HEK293T (cell line): ENCODE measurements at regions not wholly inside any gene's neighbourhood (a gene's known extent, or its start where the extent isn't known, plus 50 kb on each side); places are given as distances from the start of the nearest gene placed in this dataset.

ENCODE experiments used
- BHLHE40 ChIP-seq: fragments of 450-650 bp; IDR thresholded peaks from 2 replicates; pipeline ENCODE4 v1.6.1; 2016; ENCODE audit warnings: mild to moderate bottlenecking, moderate library complexity, borderline replicate concordance
- TF ChIP-seq, protein P1 (sequence below): fragments of 450-650 bp; IDR thresholded peaks from 2 replicates; pipeline ENCODE4 v1.6.1; 2016

DNA sequence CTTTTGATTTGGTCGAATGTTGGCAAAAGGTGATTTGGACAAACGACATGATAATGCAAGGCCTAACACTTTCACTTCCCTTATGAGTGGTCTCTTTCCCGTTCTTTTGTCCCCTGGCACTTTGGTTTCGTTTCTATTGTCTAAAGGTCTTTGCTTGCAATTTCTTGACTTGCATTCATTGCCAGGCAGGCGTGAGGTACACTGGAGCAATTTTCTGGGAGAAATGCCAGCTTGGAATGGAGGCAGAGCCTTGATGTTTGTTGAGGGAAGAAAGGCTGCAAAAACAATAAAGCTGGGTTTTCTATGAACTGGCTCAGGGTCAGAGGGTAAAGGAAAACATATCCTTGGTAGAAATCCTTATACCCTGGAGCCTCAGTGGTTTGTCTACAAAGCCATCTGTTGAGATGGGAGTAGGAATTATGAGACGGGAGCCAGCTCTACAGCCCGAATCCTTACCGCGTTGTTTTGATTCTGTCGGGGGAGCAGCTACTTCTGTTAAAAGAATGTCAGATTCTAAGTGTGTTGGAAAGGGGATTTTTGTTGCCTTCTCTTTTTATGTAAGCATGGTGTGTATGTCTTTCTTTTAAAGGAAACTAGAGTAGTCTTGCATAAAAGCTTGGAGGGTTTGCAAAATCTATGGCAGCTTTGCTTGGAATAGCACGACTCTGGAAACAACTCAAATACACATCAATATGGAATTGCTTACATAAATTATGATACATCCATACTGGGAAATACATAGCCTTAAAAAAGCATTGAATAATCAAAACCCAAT is 158.9 kb downstream of the RMI1 start:
- TF ChIP-seq BHLHE40: no peak
- TF ChIP-seq, protein P1, sequence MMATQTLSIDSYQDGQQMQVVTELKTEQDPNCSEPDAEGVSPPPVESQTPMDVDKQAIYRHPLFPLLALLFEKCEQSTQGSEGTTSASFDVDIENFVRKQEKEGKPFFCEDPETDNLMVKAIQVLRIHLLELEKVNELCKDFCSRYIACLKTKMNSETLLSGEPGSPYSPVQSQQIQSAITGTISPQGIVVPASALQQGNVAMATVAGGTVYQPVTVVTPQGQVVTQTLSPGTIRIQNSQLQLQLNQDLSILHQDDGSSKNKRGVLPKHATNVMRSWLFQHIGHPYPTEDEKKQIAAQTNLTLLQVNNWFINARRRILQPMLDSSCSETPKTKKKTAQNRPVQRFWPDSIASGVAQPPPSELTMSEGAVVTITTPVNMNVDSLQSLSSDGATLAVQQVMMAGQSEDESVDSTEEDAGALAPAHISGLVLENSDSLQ: no peak
